EH (cell line): ENCODE measurements at regions not wholly inside any gene's neighbourhood (a gene's known extent, or its start where the extent isn't known, plus 50 kb on each side); places are given as distances from the start of the nearest gene placed in this dataset.

ENCODE experiments used
- DNase-seq: peaks from one replicate; pipeline ENCODE4 v3.0.0-alpha.2; 2015; ENCODE audit warnings: low read depth

DNA sequence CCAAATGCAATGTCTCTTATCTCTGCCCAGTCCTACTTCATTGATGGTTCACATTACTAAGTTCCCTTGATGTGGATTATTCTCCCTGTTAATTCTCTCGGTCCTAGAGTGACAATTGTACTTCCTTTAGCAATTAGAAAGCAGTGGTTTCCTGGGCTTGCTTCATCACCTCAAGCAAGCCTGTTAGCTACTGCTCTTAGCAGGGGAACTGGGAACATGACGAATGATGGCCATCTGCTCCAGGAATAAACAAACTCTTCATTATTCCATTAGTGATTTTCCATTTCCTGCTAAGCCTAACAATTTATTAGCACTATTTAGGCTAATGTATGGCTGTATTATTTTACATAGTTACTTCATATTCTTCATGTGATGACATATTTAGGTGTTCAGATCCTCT lies 331.8 kb downstream of the MTX2 start:
- DNase-seq = no peak

GRCh38 chr2:176612036-176612435 lies 342.8 kb downstream of the MTX2 start:
- no peak for DNase-seq

DNA sequence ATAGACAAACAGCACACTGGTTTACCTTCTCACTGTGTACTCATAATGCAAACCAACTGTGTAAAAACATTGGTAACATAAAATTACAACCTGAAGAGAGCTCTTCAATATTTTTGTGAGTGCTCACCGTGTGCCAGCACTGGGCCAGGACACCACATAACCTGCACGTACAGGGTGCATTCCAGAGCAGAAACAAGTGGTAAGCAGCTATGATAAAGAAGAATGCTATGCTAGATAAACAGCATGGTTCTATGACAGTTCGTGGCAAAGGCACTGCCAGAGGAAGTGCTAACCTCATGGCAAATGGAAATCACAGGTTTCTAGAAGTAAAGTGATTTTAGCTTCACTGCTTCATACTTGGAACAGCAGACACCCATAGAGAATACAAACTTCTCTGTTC lies 343.5 kb downstream of the MTX2 start:
- peak; percentile 3 for DNase-seq

DNA sequence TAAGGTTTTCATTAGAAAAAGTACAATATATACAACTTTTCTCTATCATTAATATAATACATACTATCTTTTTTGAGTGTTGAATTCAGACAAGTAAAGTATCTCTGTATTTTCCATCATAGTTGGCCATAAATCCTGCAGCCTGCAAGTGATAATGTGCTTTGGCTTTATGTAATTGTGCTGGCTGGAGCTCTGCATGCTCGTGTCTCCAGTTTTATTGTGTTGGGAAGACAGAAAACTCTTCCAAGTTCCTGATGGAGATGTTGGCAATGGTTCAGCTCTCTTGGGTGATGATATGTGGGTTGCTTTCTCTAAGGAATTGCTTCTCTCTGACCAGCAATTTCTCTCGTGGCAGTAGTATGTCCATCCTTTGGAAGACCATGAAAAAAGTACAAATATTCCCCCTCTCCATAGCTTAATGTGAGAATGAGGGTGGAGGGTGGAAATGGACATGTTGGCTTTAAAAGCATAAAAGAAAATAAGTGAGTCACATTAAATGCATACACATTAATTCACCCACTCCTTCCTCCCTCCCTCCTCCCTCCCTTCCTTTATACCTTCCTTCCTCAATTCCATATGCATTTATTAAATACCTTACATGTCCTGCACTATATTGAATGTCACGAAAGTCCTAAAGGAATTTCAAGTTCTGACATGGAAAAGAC lies 344.2 kb downstream of the MTX2 start:
- peak; percentile 48 for DNase-seq

DNA sequence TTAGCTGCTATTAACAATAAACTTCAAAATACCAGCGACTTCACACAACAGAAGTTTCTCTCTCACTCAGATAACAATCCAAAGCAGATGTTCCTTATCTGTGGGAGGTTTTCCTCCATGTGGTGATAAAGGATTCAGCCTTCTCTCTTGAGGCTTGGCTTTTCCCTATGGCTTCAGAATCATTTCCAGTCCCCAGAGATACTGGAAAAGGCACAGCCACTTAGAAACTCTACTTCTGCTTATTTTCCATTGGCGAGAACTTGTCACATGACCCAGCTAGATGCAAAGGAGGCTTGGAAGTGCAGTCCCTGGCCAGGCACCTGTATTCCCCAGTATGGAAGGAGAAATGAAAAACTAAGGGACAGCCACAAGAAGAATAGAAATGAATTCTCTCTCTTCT lies 344.8 kb downstream of the MTX2 start:
- DNase-seq = no peak

GRCh38 chr2:176614930-176615329 lies 345.7 kb downstream of the MTX2 start:
- DNase-seq = no peak

GRCh38 chr2:176619504-176619903 lies 350.3 kb downstream of the MTX2 start:
- no peak for DNase-seq

DNA sequence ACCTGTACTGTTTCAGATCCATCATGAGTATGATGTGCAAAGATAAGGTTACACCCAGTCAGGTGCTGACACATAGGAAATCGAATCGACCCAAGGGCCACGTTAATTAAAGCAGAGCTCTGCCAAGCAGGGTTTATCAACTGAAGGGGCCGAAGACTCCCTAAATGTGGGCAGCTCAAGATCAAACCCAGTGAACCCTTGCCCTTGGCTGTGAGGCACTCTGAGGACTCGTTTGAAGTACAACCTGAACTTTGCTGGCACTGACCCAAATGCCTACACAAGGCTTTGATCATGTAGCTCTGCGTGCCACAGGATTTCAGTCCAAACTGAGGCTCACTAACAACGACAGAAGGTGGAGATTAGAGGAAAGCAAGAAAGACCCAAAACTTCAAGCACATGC lies 352.1 kb downstream of the MTX2 start:
- DNase-seq = no peak

DNA sequence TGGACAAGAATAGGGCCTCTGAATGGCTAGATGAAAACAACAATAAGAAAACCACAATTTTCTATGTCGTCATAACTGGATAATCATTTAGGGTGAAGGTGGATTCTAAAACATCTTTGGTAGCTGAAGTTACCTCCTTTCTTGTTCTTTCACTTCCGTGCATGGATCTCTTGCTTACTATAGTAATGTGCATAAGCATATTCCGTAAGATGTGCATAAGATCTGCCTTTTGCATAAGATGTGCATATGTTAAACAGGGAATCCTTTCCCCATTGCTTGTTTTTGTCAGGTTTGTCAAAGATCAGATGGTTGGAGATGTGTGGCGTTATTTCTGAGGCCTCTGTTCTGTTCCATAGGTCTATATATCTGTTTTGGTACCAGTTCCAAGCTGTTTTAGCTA lies 353.6 kb downstream of the MTX2 start:
- DNase-seq = no peak

GRCh38 chr2:176626796-176627195 lies 357.6 kb downstream of the MTX2 start:
- no peak for DNase-seq

GRCh38 chr2:176628438-176628837 lies 359.2 kb downstream of the MTX2 start:
- no peak for DNase-seq

- no peak for DNase-seq
These were observed 364.5 kb downstream of the MTX2 start for GRCh38 chr2:176633754-176634153.

DNA sequence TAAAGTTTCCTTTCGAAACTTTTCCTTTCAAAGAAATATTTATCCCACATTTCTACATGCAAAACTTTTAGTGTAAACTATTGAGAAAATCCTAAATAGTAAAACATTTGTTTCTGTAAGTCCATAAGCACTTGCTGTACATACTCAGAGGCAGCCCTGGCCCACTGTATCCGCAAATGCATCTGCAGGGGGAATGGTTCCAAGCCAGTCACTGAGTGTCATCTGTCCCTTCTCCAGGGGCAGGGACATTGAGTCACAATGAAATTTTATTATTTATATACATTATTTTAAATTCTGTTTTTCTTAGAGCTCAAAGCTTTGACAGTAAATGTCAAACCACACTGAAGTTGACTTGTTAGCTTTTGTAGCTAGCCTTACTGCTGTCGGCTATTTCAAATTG lies 367.2 kb downstream of the MTX2 start:
- no peak for DNase-seq

DNA sequence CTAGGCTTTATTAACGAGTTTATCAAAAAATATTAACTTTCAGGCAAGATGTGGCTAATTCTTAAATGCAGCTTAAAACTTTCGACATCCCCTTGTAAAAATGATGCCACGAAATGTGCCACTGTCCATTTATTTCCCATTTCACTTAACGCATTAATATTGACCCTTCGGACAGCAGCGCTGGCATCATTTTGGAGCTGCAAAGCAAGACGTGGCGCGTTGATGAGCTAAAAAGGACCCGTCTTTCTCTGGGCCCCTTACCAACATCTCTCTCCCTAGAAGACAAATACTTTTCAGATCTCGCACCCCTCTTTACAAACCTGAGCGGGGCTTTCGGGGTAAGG lies 367.9 kb downstream of the MTX2 start:
- DNase-seq = no peak

DNA sequence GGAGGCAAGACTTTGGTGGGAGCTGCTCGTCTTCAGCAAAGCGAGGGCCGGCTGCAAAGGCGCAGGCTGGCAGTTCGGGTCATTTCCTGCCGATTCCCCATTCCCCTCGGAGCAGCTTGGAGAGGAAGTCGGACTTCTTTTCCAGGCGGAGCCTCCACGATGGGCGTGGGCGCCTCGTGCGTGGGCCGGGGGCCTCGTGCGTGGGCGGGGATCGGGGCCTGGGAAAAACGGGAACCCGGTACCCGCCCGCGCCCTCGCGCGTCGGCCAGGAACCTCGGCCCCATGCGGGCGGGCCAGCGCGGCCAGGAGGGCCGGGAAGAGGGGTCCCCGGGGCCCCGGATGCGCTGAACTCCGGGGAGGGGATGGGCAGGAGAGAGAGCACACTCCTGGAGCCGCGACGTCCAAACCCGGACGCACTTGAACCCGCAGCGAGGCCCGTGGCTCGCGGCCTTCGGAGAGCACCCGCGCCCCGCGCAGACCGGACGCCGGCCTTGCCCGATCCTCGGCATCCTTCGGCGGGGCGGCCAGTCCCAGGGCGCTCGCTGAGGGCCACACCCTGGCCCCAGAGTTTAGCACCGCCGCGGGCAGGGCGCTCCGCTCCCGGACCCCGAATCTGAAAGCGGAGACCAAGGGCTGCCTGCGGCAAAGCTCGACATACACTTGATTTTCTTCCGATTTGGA lies 368.4 kb downstream of the MTX2 start:
- peak; percentile 48 for DNase-seq

DNA sequence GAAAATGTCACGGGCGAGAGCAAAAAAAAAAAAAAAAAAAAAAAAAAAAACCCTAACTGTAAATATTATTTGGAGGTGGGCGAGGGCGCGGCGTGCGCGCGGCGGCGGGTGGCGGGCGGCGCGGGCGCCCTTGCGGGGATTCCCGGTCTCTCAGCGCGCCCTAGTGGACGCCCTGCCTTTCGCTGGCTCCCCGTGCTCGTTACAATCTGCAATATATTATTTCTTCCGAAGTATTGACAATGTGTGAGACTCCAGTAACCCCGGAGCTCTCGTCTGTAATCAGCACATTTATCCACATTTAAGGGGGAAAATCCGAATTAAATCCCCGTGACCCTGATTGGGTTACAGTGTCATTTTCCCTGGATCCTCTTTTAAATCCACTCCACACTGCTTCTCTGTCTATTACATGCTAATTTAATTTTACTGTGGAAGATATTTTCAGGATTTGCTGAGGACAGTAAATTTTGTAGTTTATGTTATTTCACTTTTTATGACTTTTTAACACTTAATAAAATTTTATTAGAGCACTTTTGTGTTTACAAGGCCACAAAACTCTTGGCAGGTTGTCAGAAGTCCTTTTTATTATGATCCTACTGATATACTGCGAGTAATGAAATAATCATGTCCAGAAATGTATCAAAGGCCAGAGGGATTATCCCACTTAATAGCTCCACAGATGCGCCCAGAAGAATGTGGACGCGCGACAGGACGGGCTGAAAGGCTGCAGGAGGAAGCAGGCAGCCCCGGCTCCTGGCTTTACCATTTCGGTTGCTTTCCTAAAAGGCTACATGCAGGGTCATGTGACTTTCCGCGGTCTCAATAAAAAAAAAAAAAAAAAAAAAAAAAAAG lies 369.1 kb downstream of the MTX2 start:
- peak; percentile 57 for DNase-seq

DNA sequence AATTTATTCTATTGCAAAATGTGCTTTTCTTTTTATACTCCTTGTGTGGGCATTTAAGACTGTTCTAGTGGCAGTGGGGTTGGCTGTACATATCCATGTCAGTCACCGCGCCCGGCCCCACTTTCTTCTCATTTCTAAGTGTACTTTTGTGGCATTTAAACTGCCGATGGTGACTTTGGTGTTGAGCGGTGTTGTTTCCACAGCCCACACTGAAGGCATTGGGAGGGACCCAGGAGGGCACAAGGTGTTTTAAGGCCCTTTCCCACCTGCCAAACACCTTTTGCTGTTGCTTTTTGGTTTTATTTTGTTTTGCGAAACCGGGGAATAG lies 369.7 kb downstream of the MTX2 start:
- DNase-seq = no peak

DNA sequence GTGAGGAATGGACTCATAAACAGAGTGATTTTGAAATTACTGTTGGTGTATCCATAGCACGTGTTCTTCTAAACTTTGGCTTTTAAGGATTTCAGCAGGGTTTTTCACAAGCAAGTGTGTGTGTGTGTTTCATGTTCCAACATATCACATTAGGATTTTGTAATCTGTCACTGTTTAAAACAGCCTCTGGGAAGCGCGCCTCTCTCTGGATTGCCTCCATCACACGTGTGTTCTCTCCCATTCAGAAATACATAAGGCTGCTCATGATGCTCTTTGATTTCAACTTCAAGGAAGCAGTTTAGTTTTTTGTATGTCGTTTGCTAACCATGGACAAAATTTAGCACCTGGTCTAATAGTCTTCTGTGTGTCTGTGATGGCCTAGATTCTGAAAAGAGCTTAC lies 370.4 kb downstream of the MTX2 start:
- DNase-seq = no peak

DNA sequence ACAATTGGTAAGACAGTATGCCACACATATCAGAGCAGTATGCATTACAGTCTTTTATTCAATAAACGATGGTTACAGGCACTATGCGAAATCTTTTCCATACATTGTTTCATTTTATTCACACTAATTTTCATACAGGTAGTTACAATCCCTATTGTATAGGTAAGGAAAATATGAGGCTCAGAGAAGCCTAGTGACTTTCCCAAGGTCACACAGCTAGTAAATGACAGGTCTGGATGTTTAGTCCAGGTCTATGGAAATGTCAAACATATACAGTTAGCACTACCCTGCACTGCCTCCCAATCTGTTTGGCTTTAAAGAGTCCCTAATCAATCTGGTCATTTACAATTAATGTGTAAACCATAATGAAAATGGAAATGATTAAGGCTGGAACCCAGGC lies 372.2 kb downstream of the MTX2 start:
- DNase-seq = no peak

GRCh38 chr2:176642074-176642473 lies 372.8 kb downstream of the MTX2 start:
- DNase-seq = peak; percentile 89

DNA sequence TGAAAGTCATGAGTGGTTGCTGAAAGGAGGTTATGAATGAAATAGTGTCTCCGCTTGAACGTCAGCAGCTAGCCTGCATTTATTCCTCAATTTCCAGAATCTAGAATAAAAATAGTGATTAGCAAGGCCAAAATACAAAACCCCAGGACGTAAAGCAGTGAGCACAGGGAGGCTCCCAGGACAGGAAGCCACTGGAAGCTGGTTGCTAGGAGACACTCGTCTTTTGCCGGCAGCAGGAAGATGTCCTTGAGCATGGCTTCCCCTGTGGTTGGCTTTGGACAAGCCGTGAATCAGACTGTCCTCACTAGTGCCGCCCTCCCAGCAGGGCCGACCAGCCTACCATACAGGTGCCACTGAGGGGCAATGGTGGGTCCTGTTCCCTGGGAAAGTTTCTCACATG lies 374.4 kb downstream of the MTX2 start:
- DNase-seq = peak; percentile 78

DNA sequence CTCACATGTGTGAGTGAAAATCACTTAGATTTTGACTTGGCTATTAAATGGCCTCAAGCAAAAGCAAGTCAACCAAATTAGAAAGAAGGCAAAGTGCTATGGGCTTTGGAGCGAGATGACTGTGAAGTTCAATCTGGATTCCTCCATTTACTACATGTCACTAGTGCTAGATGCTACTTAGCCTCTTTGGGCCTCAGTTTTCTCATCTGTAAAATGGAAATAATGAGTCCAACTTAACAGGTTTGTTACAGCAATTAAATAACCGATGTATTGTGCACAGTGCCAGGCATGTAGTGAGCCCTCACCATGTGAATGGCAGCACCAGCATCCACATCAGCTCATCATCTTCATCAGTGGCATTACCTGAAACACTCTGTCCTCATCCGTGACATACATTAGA lies 376.3 kb downstream of the MTX2 start:
- no peak for DNase-seq

- no peak for DNase-seq
These were observed 376.9 kb downstream of the MTX2 start for GRCh38 chr2:176646033-176646615.
